ENCODE measurements at regions not wholly inside any gene's neighbourhood (a gene's known extent, or its start where the extent isn't known, plus 50 kb on each side); places are given as distances from the start of the nearest gene placed in this dataset.

DNA sequence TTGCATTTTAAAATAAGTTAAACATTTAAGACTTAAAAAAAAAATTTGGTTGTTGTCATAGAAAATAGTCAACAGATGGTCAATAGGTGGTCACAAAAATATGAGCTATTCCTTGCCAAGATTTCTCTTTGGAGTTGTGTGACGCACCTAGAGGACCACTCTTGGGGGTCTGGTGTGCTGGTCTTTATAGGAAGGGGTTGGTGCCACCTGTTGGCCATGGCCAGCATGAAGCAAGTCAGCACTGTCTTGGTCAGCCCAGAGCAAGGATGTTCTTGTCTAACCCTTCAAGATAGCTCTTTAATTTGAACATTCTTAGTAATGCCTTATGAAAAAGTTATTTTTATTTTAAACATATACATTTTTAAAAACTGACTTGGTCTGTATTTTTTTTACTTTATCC is 267.9 kb upstream of the CNTNAP2 start:
- TF ChIP-seq TAF1 (IDR thresholded peaks at IDR 0.05; ENCODE audit: borderline replicate concordance, low read depth, low read length): no peak
- TF ChIP-seq POLR2AphosphoS5 (IDR thresholded peaks at IDR 0.05; ENCODE audit: low read depth, low read length): no peak
